ENCODE measurements at regions not wholly inside any gene's neighbourhood (a gene's known extent, or its start where the extent isn't known, plus 50 kb on each side); places are given as distances from the start of the nearest gene placed in this dataset.

DNA sequence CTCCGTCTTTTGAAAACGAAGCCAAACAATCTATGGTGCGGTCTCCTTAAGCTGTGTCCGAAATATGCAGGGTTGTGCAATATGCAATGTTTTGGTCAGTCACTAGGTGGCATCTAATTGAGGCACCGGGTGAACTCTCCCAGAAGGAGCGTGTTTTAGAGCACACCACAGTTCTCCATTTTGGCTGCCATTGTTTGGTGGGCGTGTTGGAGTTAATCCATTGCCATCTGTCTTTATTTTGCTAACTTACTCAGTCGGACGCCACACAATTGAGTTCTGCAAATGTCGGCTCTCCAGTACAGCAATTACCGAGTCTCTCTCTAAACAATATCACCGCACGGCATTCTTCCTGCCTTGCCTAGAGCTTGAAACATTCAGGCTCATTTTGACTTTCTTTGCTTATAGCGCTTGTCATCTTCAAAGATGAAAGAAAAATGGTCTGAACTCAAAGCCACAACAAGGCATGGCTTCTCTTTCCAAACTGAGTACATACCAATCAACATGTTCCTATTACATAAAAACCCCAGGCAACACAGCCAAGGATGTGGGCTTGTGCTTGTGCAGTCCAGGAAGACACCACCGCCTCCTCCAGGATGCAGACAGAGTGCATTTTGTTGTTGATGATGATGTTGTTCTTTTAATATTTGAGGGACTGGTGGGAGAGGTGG, 182.0 kb upstream of the SERP2 start:
- no peak overlapping the region for H3K4me3 ChIP-seq (ENCODE audit: low read depth, low read length)
- peak; percentile 63 for DNase-seq (ENCODE audit: low read depth)
- TF ChIP-seq CTCF (IDR thresholded peaks at IDR 0.05; ENCODE audit: insufficient read depth, low read depth, low read length, missing control alignments) = peak; percentile 43

DNA sequence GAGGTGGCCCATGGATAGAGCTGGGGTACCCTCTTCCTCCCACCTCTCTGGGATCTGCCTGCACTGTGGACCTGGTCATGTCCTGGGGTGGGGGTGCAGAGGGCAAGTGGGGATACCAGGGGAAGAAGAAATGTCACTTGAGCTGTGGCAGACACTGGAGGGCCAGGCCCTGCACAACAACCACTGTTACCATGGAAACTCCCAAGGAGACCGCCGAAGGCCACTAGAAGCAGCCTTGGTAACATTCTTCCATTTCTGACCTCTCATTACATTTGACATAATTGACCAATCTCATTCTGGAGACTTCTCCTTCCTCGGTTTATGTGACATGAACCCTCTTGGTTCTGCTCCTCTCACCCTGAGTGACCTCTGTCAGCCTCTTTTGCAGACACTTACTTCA, 179.9 kb upstream of the SERP2 start:
- TF ChIP-seq CTCF (IDR thresholded peaks at IDR 0.05; ENCODE audit: insufficient read depth, low read depth, low read length, missing control alignments) = no peak
- no peak overlapping the region for H3K4me3 ChIP-seq (ENCODE audit: low read depth, low read length)
- no peak for DNase-seq (ENCODE audit: low read depth)

DNA sequence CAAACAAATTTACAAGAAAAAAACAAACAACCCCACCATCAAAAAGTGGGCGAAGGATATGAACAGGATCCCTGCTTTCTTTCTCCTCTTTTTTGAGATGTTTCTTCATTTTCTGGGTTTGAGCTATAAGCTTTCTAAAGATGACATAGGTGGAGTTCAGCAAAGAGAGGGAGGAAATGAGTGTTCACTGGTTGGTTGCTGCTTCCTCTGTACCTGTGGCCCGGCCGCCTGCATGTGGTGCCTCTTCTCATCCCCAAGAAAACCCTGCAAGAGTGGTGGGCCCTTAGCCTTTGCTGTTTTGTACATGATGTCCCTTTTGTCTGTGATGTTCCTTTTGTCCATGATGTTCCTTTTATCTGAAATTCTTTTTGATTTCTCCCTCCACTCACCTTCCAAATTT, 178.4 kb upstream of the SERP2 start:
- no peak for TF ChIP-seq CTCF (IDR thresholded peaks at IDR 0.05; ENCODE audit: insufficient read depth, low read depth, low read length, missing control alignments)
- no peak overlapping the region for H3K4me3 ChIP-seq (ENCODE audit: low read depth, low read length)
- DNase-seq (ENCODE audit: low read depth) = no peak

DNA sequence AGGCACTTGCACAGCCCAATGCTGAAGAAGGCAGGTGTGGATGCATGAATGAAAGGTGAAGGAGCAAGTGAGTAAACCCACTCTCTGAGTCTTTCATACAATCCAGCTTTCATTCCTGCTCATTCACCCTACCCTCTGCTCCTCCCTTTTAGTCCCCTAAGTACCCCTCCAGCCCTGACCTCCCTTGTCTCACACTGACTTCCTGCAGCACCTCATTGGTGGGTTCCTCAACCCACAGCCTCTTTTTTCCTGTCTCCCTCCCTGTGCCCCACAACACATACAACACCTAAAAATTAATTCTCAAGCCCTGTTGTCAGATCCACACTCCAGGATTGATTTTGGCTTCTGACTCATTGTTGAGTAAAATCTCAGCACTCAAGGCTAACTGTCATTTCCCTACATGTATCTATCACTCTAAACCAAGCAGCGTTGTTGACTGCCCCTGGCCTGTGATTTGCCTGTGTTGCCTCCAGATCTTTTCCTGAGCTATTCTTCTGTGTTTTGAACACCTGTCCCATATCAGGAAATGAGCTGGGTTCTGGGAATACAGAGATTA, 177.3 kb upstream of the SERP2 start:
- DNase-seq (ENCODE audit: low read depth) = no peak
- TF ChIP-seq CTCF (IDR thresholded peaks at IDR 0.05; ENCODE audit: insufficient read depth, low read depth, low read length, missing control alignments) = no peak
- no peak overlapping the region for H3K4me3 ChIP-seq (ENCODE audit: low read depth, low read length)

- H3K4me3 ChIP-seq (ENCODE audit: low read depth, low read length) = no peak overlapping the region
- no peak for TF ChIP-seq CTCF (IDR thresholded peaks at IDR 0.05; ENCODE audit: insufficient read depth, low read depth, low read length, missing control alignments)
- DNase-seq (ENCODE audit: low read depth) = peak; percentile 78
Observed at GRCh38 chr13:44197791-44198770, 175.5 kb upstream of the SERP2 start.

DNA sequence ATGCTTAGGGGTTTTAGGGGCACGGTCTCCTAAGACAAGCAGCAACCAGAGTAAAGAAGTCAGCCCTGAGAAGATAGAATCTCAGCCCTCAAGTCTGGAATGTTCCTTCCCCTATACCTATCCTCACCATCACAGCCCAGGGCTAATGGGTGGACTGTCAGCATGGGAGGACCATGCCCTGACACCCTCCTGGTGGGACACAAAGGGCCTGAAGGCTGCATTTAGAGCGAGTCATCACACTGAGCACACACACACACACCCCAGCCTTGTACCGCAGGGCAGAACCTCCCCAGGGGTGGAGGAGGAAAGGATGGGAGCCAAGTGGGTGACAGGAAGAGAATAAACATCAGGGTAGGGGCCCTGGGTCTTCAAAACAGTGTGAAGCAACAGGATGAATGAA, 174.8 kb upstream of the SERP2 start:
- no peak for DNase-seq (ENCODE audit: low read depth)
- no peak for TF ChIP-seq CTCF (IDR thresholded peaks at IDR 0.05; ENCODE audit: insufficient read depth, low read depth, low read length, missing control alignments)
- no peak overlapping the region for H3K4me3 ChIP-seq (ENCODE audit: low read depth, low read length)

Data from GM12865 (cell line).